Fibroblast of pulmonary artery (primary cell): ENCODE measurements at regions not wholly inside any gene's neighbourhood (a gene's known extent, or its start where the extent isn't known, plus 50 kb on each side); places are given as distances from the start of the nearest gene placed in this dataset.
"Not testable (repeated sequence)": the region's sequence is repeated elsewhere in the genome, so short reads cannot be mapped to it uniquely, and the experiment has no call there.

ENCODE experiments used
- DNase-seq: peaks from one replicate; pipeline ENCODE4 v3.0.0-alpha.2; 2010; ENCODE audit warnings: low read depth
- H3K4me3 ChIP-seq: replicated peaks from 2 replicates; pipeline ENCODE4 v1.5.1; 2011; ENCODE audit warnings: low read depth, mild to moderate bottlenecking, control low read depth, low read length, moderate library complexity
- CTCF ChIP-seq: IDR thresholded peaks from 2 replicates; pipeline ENCODE4 v1.5.1; 2011; ENCODE audit warnings: mild to moderate bottlenecking, control low read depth, low read length, inconsistent platforms; ENCODE audit errors: missing control alignments

DNA sequence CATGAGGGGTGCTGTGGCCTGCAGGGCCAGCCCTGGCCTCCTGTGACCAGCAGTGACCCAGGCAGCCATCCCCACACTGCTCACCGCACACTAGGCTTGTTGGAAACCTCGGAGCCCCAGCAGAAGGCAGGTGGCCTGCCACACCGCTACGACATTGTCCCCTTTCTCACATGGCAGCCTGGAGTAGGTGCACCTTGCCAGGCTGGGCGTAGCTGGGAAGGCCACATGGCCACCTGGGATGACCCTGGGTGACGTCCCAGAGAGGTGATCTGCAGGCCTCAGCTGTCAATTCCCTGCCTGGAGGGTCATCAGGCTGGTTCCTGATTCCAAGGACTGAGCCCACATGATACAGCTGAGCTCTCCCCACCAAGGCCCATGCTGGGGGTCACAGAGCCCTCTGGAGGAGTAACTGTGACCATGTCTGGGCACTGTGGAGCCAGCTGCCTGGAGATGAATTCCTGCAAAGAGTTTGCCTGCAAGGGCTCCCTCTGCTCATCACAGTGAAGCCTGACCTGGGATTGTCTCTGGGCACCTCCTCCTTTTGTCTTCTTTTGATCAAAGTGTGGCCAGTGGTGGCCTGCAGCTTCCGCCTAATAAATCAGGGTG is 119.6 kb upstream of the OTOS start:
- TF ChIP-seq CTCF = no peak
- no peak for DNase-seq
- H3K4me3 ChIP-seq = no peak overlapping the region

DNA sequence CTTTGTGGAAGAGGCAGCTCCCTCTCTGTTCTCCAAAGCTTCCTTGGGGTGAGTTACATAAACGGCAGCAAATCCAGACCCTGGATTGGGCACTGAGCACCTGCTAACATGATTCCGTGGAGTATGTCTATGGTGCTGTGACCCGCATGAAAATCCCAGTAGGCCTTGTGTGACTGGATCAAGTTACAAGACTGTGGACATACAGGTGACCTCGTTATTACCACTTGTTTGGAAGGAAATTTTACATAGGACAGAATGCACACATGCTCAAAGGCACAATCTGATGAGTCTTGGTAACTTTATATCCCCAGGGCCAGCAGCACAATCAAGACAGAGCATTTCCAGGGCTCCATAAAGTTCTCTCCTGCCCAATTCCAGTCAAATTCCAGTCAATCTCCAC is 120.2 kb upstream of the OTOS start:
- no peak for DNase-seq
- no peak for TF ChIP-seq CTCF
- no peak overlapping the region for H3K4me3 ChIP-seq

DNA sequence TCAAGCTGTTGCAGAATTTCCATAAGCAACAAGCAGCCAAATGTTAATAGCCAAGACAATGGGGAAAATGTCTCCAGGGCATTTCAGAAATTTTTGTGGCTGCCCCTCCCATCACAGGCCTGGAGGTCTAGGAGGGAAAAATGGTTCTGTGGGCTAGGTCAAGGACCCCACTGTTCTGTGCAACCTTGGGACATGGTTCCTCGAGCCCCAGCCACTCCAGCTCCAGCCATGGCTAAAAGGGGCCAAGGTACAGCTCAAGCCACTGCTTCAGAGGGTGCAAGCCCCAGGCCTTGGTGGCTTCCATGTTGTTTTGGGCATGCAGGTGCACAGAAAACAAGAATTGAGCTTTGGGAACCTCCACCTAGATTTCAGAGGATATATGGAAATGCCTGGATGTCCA is 122.1 kb upstream of the OTOS start:
- H3K4me3 ChIP-seq, DNase-seq: not testable (repeated sequence)

- H3K4me3 ChIP-seq = no peak overlapping the region
- no peak for DNase-seq
- TF ChIP-seq CTCF = no peak
Measured at GRCh38 chr2:240269380-240269779, 128.9 kb upstream of the OTOS start.

GRCh38 chr2:240269886-240270285 is 129.4 kb upstream of the OTOS start:
- TF ChIP-seq CTCF = no peak
- no peak for DNase-seq
- no peak overlapping the region for H3K4me3 ChIP-seq

- no peak for TF ChIP-seq CTCF
- DNase-seq = no peak
- no peak overlapping the region for H3K4me3 ChIP-seq
Measured at GRCh38 chr2:240271716-240272341, 131.4 kb upstream of the OTOS start.

- no peak overlapping the region for H3K4me3 ChIP-seq
- TF ChIP-seq CTCF = no peak
- DNase-seq = no peak
Measured at GRCh38 chr2:240275386-240275785, 134.9 kb upstream of the OTOS start.
